ENCODE measurements at regions not wholly inside any gene's neighbourhood (a gene's known extent, or its start where the extent isn't known, plus 50 kb on each side); places are given as distances from the start of the nearest gene placed in this dataset.

- Histone ChIP-seq H3K4me1 (ENCODE audit: control insufficient read depth, insufficient read depth, low read length) (no peaks in the 10 kb centered on the region), H2AFZ (ENCODE audit: control insufficient read depth, low read depth, low read length) (no peak overlapping the region), H3K79me2 (ENCODE audit: control insufficient read depth, insufficient read depth, low read length) (no peaks in the 10 kb centered on the region), H3K9me3 (replicated peaks; ENCODE audit: control insufficient read depth, insufficient read depth, low read length) (no peaks in the 10 kb centered on the region), H3K27ac (ENCODE audit: control insufficient read depth, insufficient read depth) (no peak overlapping the region), H3K4me2 (ENCODE audit: control insufficient read depth, insufficient read depth) (no peak overlapping the region), H3K36me3 (ENCODE audit: control insufficient read depth in 2 of 2, insufficient read depth in 2 of 2, low read length in 1 of 2) (no peaks in the 10 kb centered on the region), H3K27me3 (replicated peaks in 1 of 2; ENCODE audit: control insufficient read depth in 2 of 2, insufficient read depth in 2 of 2, low read length in 1 of 2) (no peaks in the 10 kb centered on the region), H3K9ac (ENCODE audit: control insufficient read depth, insufficient read depth, low read length) (no peak overlapping the region), H3K4me3 (no peak overlapping the region), H4K20me1 (ENCODE audit: control insufficient read depth, insufficient read depth) (no peaks in the 10 kb centered on the region)
- 88% methylated on average over 3 of the region's 3 CpGs for WGBS (ENCODE audit: insufficient coverage, insufficient replicate concordance, low lambda C conversion rate, missing lambda C conversion rate)
- SMC1A ChIA-PET (ENCODE audit: uncharacterized antibody, unreplicated experiment) = no interaction called here
- intact Hi-C loops (cut with micrococcal nuclease; ENCODE audit: unreplicated experiment) = no loop called here
- no TSS peak for BruUV-seq (replicated peaks)
- TF ChIP-seq RUNX3 (IDR thresholded peaks at IDR 0.05; ENCODE audit: low read length) = peak; percentile 25; the same call in 1 of the 2 replicates
- no peak for TF ChIP-seq SMARCA5 (IDR thresholded peaks at IDR 0.05)
- FAIRE-seq (no peak), DNase-seq (ENCODE audit: low read depth, low spot score) (peak; percentile 8), ATAC-seq (no peak)
- RAD21 ChIA-PET (ENCODE audit: unreplicated experiment) = no interaction called here
- CTCF ChIA-PET = no interaction called here
- POLR2A ChIA-PET = no interaction called here
- in situ Hi-C loops (cut with MboI) = no loop called here
Observed at GRCh38 chr5:87850843-87851242, 417.8 kb downstream of the TMEM161B start.

DNA sequence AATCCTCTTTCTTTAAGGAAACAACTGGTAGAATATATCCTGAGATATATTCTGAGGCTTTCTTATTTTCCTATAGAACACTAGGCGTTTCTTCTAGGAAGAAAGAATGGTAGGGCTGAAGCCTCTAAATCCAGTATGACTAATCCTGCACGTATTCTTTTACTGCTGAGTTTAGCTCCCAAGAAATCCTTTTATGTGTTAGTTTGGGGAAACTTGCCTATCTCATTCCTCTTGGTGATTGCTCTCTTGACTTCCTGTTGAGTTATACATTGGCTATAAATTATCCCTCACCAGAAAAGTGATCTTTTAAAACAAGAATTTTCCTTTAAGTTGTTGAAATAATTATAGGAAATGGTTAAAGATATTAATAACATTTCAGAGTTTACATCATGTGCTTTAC is 422.9 kb downstream of the TMEM161B start:
- ChIA-PET POLR2A (no interaction called here), RAD21 (ENCODE audit: unreplicated experiment) (interaction anchor here (0.9 kb wide), 1 partner anchor 64 kb away, joined by 3 read pairs; no protein-coding TSS in a partner anchor)
- no peak for FAIRE-seq

More for the DNA sequence above, 422.9 kb downstream of the TMEM161B start:
- Histone ChIP-seq H3K27ac (ENCODE audit: control insufficient read depth, insufficient read depth) (no peak overlapping the region), H3K4me1 (ENCODE audit: control insufficient read depth, insufficient read depth, low read length) (no peaks in the 10 kb centered on the region), H3K79me2 (ENCODE audit: control insufficient read depth, insufficient read depth, low read length) (no peaks in the 10 kb centered on the region), H3K9me3 (replicated peaks; ENCODE audit: control insufficient read depth, insufficient read depth, low read length) (no peaks in the 10 kb centered on the region), H3K27me3 (replicated peaks in 1 of 2; ENCODE audit: control insufficient read depth in 2 of 2, insufficient read depth in 2 of 2, low read length in 1 of 2) (no peaks in the 10 kb centered on the region), H3K4me3 (no peak overlapping the region), H3K9ac (ENCODE audit: control insufficient read depth, insufficient read depth, low read length) (no peak overlapping the region), H3K4me2 (ENCODE audit: control insufficient read depth, insufficient read depth) (no peak overlapping the region), H2AFZ (ENCODE audit: control insufficient read depth, low read depth, low read length) (no peak overlapping the region), H3K36me3 (ENCODE audit: control insufficient read depth in 2 of 2, insufficient read depth in 2 of 2, low read length in 1 of 2) (no peaks in the 10 kb centered on the region), H4K20me1 (ENCODE audit: control insufficient read depth, insufficient read depth) (no peaks in the 10 kb centered on the region)
- ATAC-seq = no peak
- CTCF ChIA-PET = no interaction called here
- no peak for DNase-seq (ENCODE audit: low read depth, low spot score)
- in situ Hi-C loops (cut with MboI) (no loop called here), intact Hi-C loops (cut with micrococcal nuclease; ENCODE audit: unreplicated experiment) (no loop called here)
- 14% methylated on average over 2 of the region's 2 CpGs for WGBS (ENCODE audit: insufficient coverage, insufficient replicate concordance, low lambda C conversion rate, missing lambda C conversion rate)
- BruUV-seq (replicated peaks) = no TSS peak
- SMC1A ChIA-PET (ENCODE audit: uncharacterized antibody, unreplicated experiment) = no interaction called here
- no peak for TF ChIP-seq POLR2AphosphoS5 (IDR thresholded peaks at IDR 0.05; ENCODE audit: low read length)
- no peak for TF ChIP-seq POU2F2 (IDR thresholded peaks at IDR 0.05; ENCODE audit: borderline replicate concordance, low read depth, low read length)
- TF ChIP-seq TCF12 (IDR thresholded peaks at IDR 0.05; ENCODE audit: low read depth, low read length) = no peak
- TF ChIP-seq, protein P1, sequence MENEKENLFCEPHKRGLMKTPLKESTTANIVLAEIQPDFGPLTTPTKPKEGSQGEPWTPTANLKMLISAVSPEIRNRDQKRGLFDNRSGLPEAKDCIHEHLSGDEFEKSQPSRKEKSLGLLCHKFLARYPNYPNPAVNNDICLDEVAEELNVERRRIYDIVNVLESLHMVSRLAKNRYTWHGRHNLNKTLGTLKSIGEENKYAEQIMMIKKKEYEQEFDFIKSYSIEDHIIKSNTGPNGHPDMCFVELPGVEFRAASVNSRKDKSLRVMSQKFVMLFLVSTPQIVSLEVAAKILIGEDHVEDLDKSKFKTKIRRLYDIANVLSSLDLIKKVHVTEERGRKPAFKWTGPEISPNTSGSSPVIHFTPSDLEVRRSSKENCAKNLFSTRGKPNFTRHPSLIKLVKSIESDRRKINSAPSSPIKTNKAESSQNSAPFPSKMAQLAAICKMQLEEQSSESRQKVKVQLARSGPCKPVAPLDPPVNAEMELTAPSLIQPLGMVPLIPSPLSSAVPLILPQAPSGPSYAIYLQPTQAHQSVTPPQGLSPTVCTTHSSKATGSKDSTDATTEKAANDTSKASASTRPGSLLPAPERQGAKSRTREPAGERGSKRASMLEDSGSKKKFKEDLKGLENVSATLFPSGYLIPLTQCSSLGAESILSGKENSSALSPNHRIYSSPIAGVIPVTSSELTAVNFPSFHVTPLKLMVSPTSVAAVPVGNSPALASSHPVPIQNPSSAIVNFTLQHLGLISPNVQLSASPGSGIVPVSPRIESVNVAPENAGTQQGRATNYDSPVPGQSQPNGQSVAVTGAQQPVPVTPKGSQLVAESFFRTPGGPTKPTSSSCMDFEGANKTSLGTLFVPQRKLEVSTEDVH (IDR thresholded peaks at IDR 0.05; ENCODE audit: low read depth, partially characterized antibody) = no peak
- TF ChIP-seq PAX5 (IDR thresholded peaks at IDR 0.05; ENCODE audit: borderline replicate concordance, low read depth, low read length) = no peak
- no peak for TF ChIP-seq RFX5 (IDR thresholded peaks at IDR 0.05; ENCODE audit: low read depth, low read length)
- no peak for TF ChIP-seq SP1 (IDR thresholded peaks at IDR 0.05; ENCODE audit: low read depth, low read length)
- TF ChIP-seq, protein P2, sequence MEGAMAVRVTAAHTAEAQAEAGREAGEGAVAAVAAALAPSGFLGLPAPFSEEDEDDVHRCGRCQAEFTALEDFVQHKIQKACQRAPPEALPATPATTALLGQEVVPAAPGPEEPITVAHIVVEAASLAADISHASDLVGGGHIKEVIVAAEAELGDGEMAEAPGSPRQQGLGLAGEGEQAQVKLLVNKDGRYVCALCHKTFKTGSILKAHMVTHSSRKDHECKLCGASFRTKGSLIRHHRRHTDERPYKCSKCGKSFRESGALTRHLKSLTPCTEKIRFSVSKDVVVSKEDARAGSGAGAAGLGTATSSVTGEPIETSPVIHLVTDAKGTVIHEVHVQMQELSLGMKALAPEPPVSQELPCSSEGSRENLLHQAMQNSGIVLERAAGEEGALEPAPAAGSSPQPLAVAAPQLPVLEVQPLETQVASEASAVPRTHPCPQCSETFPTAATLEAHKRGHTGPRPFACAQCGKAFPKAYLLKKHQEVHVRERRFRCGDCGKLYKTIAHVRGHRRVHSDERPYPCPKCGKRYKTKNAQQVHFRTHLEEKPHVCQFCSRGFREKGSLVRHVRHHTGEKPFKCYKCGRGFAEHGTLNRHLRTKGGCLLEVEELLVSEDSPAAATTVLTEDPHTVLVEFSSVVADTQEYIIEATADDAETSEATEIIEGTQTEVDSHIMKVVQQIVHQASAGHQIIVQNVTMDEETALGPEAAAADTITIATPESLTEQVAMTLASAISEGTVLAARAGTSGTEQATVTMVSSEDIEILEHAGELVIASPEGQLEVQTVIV (IDR thresholded peaks at IDR 0.05; ENCODE audit: borderline replicate concordance, partially characterized antibody) = no peak
- no peak for TF ChIP-seq PML (IDR thresholded peaks at IDR 0.05; ENCODE audit: low read length)
- no peak for TF ChIP-seq POLR2A (IDR thresholded peaks at IDR 0.05; ENCODE audit: low read depth, low read length)
- TF ChIP-seq GABPA (IDR thresholded peaks at IDR 0.05; ENCODE audit: low read depth) = no peak
- TF ChIP-seq, protein P3, sequence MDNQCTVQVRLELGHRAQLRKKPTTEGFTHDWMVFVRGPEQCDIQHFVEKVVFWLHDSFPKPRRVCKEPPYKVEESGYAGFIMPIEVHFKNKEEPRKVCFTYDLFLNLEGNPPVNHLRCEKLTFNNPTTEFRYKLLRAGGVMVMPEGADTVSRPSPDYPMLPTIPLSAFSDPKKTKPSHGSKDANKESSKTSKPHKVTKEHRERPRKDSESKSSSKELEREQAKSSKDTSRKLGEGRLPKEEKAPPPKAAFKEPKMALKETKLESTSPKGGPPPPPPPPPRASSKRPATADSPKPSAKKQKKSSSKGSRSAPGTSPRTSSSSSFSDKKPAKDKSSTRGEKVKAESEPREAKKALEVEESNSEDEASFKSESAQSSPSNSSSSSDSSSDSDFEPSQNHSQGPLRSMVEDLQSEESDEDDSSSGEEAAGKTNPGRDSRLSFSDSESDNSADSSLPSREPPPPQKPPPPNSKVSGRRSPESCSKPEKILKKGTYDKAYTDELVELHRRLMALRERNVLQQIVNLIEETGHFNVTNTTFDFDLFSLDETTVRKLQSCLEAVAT (IDR thresholded peaks at IDR 0.05) = no peak

Data from GM12878 (cell line).